Coronary artery (tissue), 2 donors: ENCODE measurements at regions not wholly inside any gene's neighbourhood (a gene's known extent, or its start where the extent isn't known, plus 50 kb on each side); places are given as distances from the start of the nearest gene placed in this dataset.

ENCODE experiments used
- DNase-seq: peaks from one replicate; pipeline ENCODE4 v3.0.0-alpha.2; 2017; ENCODE audit warnings: low spot score
- H3K27ac ChIP-seq, 2 donors: fragments of 200-600 bp; sonication (generic); one replicate each; pipeline ENCODE4 v1.5.1; 2016 to 2019
- H3K4me3 ChIP-seq: fragments of 200-600 bp; sonication (generic); 2 replicates; pipeline ENCODE4 v1.5.1; 2016; ENCODE audit warnings: mild to moderate bottlenecking, moderate library complexity
- CTCF ChIP-seq: fragments of 200-600 bp; sonication (generic); IDR thresholded peaks from one replicate; pipeline ENCODE4 v1.5.1; 2019; ENCODE audit warnings: antibody characterized with exemption

GRCh38 chr10:10164848-10165247 is 852.8 kb upstream of the CELF2 start:
- H3K27ac ChIP-seq, result no peak overlapping the region
- no peak for TF ChIP-seq CTCF

GRCh38 chr10:10165415-10165814 is 852.3 kb upstream of the CELF2 start:
- DNase-seq, result no peak
- no peak for TF ChIP-seq CTCF
- Histone ChIP-seq H3K27ac (no peak overlapping the region), H3K4me3 (no peak overlapping the region)

More at GRCh38 chr10:10164848-10165247, 852.8 kb upstream of the CELF2 start:
- no peak overlapping the region for H3K4me3 ChIP-seq
- DNase-seq, result no peak

- no peak for TF ChIP-seq CTCF
- H3K27ac ChIP-seq, result no peak overlapping the region
- no peak for DNase-seq
- H3K4me3 ChIP-seq, result no peak overlapping the region
Observed at GRCh38 chr10:10178476-10178875, 839.2 kb upstream of the CELF2 start.

GRCh38 chr10:10193848-10194247 is 823.8 kb upstream of the CELF2 start:
- DNase-seq, result no peak
- no peak for TF ChIP-seq CTCF
- no peak overlapping the region for H3K27ac ChIP-seq
- H3K4me3 ChIP-seq, result no peak overlapping the region

- Histone ChIP-seq H3K4me3 (no peak overlapping the region), H3K27ac (no peak overlapping the region)
- TF ChIP-seq CTCF, result no peak
- DNase-seq, result no peak
Observed at GRCh38 chr10:10196701-10197100, 821.0 kb upstream of the CELF2 start.

- Histone ChIP-seq H3K27ac (no peak overlapping the region), H3K4me3 (no peak overlapping the region)
- TF ChIP-seq CTCF, result no peak
- DNase-seq, result no peak
Observed at GRCh38 chr10:10197423-10197822, 820.2 kb upstream of the CELF2 start.

GRCh38 chr10:10198363-10198762 is 819.3 kb upstream of the CELF2 start:
- no peak for DNase-seq
- no peak for TF ChIP-seq CTCF
- no peak overlapping the region for H3K27ac ChIP-seq
- no peak overlapping the region for H3K4me3 ChIP-seq
